Tibial artery (tissue), 4 donors: ENCODE measurements at regions not wholly inside any gene's neighbourhood (a gene's known extent, or its start where the extent isn't known, plus 50 kb on each side); places are given as distances from the start of the nearest gene placed in this dataset.

ENCODE experiments used
- DNase-seq, 2 donors: peaks; one replicate each; pipeline ENCODE4 v3.0.0-alpha.2; 2019
- H3K27ac ChIP-seq, 2 donors: fragments of 200-600 bp; sonication (generic) in 1 of 2; 1 replicate in 1 of 2; 2 replicates in 1 of 2; pipeline ENCODE4 v1.5.1; 2018 to 2019; ENCODE audit warnings: mild to moderate bottlenecking in 1 of 2
- H3K27me3 ChIP-seq, 2 donors: fragments of 200-600 bp; sonication (generic) in 1 of 2; one replicate each; pipeline versions ENCODE4 v1.5.1 to v1.6.0; 2016 to 2019
- H3K36me3 ChIP-seq, 3 donors: fragments of 200-600 bp; sonication (generic) in 2 of 3; one replicate each; pipeline ENCODE4 v1.5.1; 2016 to 2019; ENCODE audit warnings: mild to moderate bottlenecking in 2 of 3
- H3K4me1 ChIP-seq, 4 donors: fragments of 200-600 bp; sonication (generic) in 2 of 4; 1 replicate in 3 of 4; 2 replicates in 1 of 4; pipeline ENCODE4 v1.5.1; 2016 to 2019
- H3K4me3 ChIP-seq, 2 donors: fragments of 200-600 bp; sonication (generic) in 1 of 2; 1 replicate in 1 of 2; 2 replicates in 1 of 2; pipeline ENCODE4 v1.5.1; 2018 to 2019; ENCODE audit warnings: mild to moderate bottlenecking in 2 of 2
- H3K9me3 ChIP-seq, 3 donors: fragments of 200-600 bp; sonication (generic) in 1 of 3; one replicate each; pipeline ENCODE4 v1.5.1; 2016 to 2019
- CTCF ChIP-seq, 2 experiments: fragments of 200-600 bp in 1 of 2; fragments of 450-650 bp in 1 of 2; IDR thresholded peaks; one replicate each; pipeline ENCODE4 v1.5.1; 2017 to 2019; ENCODE audit warnings: antibody characterized with exemption in 2 of 2, mild to moderate bottlenecking in 1 of 2, moderate library complexity in 1 of 2
- intact Hi-C: fragments of 100-400 bp; cut with DNase I; formaldehyde crosslinking; loops from one replicate; pipeline ENCODE4 v1.15.0; 2023; ENCODE audit warnings: low total_unique reads

GRCh38 chr10:111873621-111874135 is 309.9 kb downstream of the GPAM start:
- DNase-seq, result no peak
- intact Hi-C loops, result no loop called here
- no peak overlapping the region for H3K4me3 ChIP-seq
- no peaks in the 10 kb centered on the region for H3K27me3 ChIP-seq
- peaks cover 0 to 4% (median 0%) of the 10 kb centered on the region in 3 donors for H3K9me3 ChIP-seq
- TF ChIP-seq CTCF (IDR thresholded peaks at IDR 0.05), result no peak
- no peak overlapping the region for H3K27ac ChIP-seq
- H3K4me1 ChIP-seq, result no peaks in the 10 kb centered on the region
- H3K36me3 ChIP-seq, result no peaks in the 10 kb centered on the region

- Histone ChIP-seq H3K4me3 (no peak overlapping the region), H3K36me3 (no peaks in the 10 kb centered on the region), H3K27ac (no peak overlapping the region), H3K27me3 (no peaks in the 10 kb centered on the region), H3K4me1 (no peaks in the 10 kb centered on the region), H3K9me3 (peaks cover 0 to 4% (median 0%) of the 10 kb centered on the region in 3 donors)
- no peak for DNase-seq
- intact Hi-C loops, result no loop called here
- no peak for TF ChIP-seq CTCF (IDR thresholded peaks at IDR 0.05)
These were observed 309.0 kb downstream of the GPAM start for GRCh38 chr10:111874576-111874975.

- no peaks in the 10 kb centered on the region for H3K27me3 ChIP-seq
- H3K27ac ChIP-seq, result no peak overlapping the region
- no peak overlapping the region for H3K4me3 ChIP-seq
- no peak for TF ChIP-seq CTCF (IDR thresholded peaks at IDR 0.05)
- intact Hi-C loops, result no loop called here
- H3K4me1 ChIP-seq, result no peaks in the 10 kb centered on the region
- H3K36me3 ChIP-seq, result no peaks in the 10 kb centered on the region
- no peaks in the 10 kb centered on the region for H3K9me3 ChIP-seq
- no peak for DNase-seq
These were observed 307.8 kb downstream of the GPAM start for GRCh38 chr10:111875725-111876124.

GRCh38 chr10:111877258-111877657 is 306.3 kb downstream of the GPAM start:
- Histone ChIP-seq H3K27me3 (no peaks in the 10 kb centered on the region), H3K36me3 (no peaks in the 10 kb centered on the region), H3K4me1 (no peaks in the 10 kb centered on the region), H3K9me3 (no peaks in the 10 kb centered on the region), H3K27ac (no peak overlapping the region), H3K4me3 (no peak overlapping the region)
- no peak for DNase-seq
- no peak for TF ChIP-seq CTCF (IDR thresholded peaks at IDR 0.05)
- intact Hi-C loops, result no loop called here

GRCh38 chr10:111879969-111880368 is 303.6 kb downstream of the GPAM start:
- Histone ChIP-seq H3K27ac (no peak overlapping the region), H3K36me3 (no peaks in the 10 kb centered on the region), H3K4me3 (no peak overlapping the region), H3K4me1 (no peaks in the 10 kb centered on the region), H3K9me3 (no peaks in the 10 kb centered on the region), H3K27me3 (no peaks in the 10 kb centered on the region)
- no peak for DNase-seq
- TF ChIP-seq CTCF (IDR thresholded peaks at IDR 0.05), result no peak
- intact Hi-C loops, result no loop called here

- DNase-seq, result no peak
- no peak overlapping the region for H3K27ac ChIP-seq
- no peaks in the 10 kb centered on the region for H3K4me1 ChIP-seq
- no peaks in the 10 kb centered on the region for H3K9me3 ChIP-seq
- no peak overlapping the region for H3K4me3 ChIP-seq
- no peaks in the 10 kb centered on the region for H3K27me3 ChIP-seq
- no peaks in the 10 kb centered on the region for H3K36me3 ChIP-seq
- no peak for TF ChIP-seq CTCF (IDR thresholded peaks at IDR 0.05)
- intact Hi-C loops, result no loop called here
These were observed 298.5 kb downstream of the GPAM start for GRCh38 chr10:111885046-111885445.
